Jurkat, Clone E6-1 (cell line): ENCODE measurements at regions not wholly inside any gene's neighbourhood (a gene's known extent, or its start where the extent isn't known, plus 50 kb on each side); places are given as distances from the start of the nearest gene placed in this dataset.

ENCODE experiments used
- DNase-seq: peaks from one replicate; pipeline ENCODE4 v3.0.0-alpha.2; 2011; ENCODE audit warnings: low read depth, low spot score
- H3K4me3 ChIP-seq: 2 replicates; pipeline ENCODE4 v1.5.1; 2011; ENCODE audit warnings: mild to moderate bottlenecking, low read length, control low read depth, moderate library complexity

GRCh38 chr12:20212658-20213555 lies 155.4 kb upstream of the PDE3A start:
- DNase-seq = no peak
- H3K4me3 ChIP-seq = no peak overlapping the region

DNA sequence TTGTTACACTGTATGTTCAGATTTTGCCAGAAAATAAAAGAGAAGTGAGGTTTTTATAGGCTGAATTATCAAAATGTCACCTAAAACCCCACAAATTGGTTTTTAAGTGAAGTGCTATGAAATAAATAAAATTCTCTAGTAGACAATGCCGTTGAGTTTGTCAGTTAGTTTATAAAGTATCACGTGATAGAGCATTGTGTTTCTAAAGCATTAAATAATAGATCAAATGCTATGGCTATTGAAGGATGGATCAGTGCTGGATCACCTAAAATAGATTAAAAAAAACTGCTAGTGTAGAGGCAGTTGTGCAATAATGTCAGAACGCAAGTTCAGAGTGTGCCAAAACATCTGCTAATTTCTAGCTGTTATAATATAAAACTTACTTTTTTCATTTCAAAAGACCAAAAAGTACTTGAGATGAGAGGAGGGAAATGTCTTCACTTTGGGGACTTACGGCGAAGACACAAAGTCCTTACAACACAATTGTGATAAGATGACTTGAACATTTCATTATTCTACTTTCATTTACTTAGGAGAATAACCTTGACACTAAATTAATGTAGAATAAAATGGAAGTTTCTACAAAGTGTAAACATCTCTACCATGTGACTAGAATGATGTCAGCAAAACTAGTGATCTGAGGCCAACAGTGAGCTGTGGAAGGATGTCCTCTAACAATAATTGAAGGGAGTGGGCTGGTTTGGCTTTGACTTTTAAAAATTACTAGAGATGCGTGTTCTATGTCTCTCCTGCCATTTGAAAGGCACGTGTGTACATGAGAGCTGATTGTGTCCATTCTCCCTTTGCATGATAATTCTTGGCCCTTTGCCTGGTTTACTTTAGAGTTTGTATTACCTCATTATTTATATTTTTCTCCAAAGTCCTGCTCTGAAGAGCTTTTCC lies 154.4 kb upstream of the PDE3A start:
- H3K4me3 ChIP-seq = no peak overlapping the region
- DNase-seq = no peak

GRCh38 chr12:20220339-20220738 lies 148.0 kb upstream of the PDE3A start:
- H3K4me3 ChIP-seq = no peak overlapping the region
- DNase-seq = peak; percentile 31

DNA sequence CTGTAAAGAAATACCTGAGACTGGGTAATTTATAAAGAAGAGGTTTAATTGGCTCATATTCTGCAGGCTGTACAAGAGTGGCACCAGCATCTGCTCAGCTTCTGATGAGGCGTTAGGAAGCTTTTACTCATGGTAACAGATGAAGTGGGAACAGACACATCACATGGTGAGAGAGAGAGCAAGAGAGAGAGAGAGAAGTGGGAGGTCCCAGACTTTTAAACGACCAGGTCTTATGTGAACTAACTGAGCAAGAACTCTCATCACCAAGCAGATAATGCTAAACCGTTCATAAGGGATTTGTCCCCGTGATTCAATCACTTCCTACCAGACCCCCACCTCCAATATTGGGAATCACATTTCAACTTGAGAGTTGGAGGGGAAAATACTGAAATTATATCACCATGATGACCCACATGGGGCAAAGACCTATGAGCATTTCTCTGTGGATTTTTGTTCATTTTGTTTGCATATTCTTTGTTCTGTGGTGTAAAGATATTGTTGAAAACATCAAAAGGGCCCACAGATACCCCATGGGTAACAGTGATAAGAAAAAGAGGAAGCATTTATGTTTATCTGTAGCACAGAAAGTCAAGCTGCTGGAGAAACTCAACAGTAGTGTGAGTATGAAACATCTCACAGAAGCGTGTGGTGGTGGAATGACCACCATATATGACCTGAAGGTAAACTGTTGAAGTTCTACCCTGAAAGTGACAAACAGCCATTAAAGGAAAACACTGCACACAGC lies 135.2 kb upstream of the PDE3A start:
- no peak overlapping the region for H3K4me3 ChIP-seq
- no peak for DNase-seq

GRCh38 chr12:20234474-20234873 lies 133.9 kb upstream of the PDE3A start:
- no peak for DNase-seq
- no peak overlapping the region for H3K4me3 ChIP-seq

DNA sequence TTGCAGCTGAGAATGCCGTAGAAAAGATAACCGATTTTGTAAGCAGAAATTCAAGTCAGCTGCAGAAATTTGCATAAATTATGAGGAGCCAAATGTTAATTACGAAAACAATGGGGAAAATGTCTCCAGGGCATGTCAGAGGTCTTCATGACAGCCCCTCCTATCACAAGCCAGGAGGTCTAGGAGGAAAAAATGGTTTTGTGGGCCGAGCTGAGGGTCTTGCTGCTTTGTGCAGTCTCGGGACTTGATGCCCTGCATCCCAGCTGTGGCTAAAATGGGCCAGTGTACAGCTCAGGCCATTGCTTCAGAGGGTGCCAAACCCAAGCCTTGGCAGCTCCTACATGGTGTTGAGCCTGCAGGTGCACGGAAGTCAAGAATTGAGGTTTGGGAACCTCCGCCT lies 131.2 kb upstream of the PDE3A start:
- H3K4me3 ChIP-seq = no peak overlapping the region
- DNase-seq = no peak

DNA sequence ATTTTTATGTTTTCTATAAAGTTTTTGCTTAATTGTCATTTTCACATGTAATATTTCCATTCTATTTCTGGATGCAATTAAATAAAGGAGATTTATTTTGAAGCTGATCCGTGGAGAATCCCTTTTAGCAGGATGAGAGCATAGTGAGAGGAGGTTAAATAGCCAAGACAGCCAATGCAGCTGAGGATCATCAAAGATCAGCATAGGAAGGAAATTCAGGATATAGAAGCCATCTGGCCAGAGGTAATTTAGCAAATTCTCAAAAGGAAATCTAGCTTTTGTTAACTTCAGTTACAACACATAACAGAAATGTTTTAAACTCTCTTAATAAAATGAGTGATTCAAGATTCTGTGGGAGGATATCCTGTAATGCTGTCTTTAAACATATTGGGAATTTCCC lies 122.8 kb upstream of the PDE3A start:
- H3K4me3 ChIP-seq = no peak overlapping the region
- no peak for DNase-seq

GRCh38 chr12:20248646-20249045 lies 119.7 kb upstream of the PDE3A start:
- no peak overlapping the region for H3K4me3 ChIP-seq
- DNase-seq = no peak

DNA sequence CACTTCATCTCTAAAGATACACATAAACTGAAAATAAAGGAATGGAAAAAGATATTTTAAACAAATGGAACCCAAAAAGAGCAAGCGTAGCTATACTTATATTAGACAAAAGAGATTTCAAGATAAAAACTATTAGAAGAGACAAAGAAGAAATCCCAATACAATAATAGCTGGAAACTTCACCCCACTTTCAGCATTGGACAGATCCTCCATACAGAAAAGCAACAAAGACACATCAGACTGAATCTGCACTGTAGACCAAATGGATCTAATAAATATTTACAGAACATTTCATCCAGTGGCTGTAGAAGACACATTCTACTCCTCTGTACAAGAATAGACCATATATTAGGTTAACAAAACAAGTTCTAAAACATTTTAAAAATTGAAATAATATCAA lies 117.6 kb upstream of the PDE3A start:
- DNase-seq = no peak
- H3K4me3 ChIP-seq = no peak overlapping the region

- no peak for DNase-seq
- no peak overlapping the region for H3K4me3 ChIP-seq
Measured at GRCh38 chr12:20257311-20257710, 111.0 kb upstream of the PDE3A start.

GRCh38 chr12:20259786-20260185 lies 108.6 kb upstream of the PDE3A start:
- DNase-seq = no peak
- no peak overlapping the region for H3K4me3 ChIP-seq

DNA sequence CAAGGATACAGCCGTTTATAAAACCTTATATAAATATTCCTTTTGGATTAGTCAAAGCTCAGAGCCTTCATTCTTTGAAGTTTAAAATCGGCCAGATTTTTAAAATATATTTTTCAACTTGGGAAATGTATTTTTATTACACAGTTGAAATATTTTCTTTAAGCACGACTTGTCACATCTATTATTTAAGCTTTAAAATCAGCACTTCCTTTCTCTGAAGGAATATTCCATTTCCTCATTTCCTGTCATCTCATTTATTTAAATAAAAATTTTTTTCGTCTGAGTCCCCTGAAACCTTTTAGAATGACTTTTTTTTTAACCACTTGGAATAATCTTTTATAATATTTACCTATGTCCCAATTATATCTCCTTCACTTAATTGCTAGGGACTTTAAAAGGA lies 107.5 kb upstream of the PDE3A start:
- no peak overlapping the region for H3K4me3 ChIP-seq
- DNase-seq = no peak

DNA sequence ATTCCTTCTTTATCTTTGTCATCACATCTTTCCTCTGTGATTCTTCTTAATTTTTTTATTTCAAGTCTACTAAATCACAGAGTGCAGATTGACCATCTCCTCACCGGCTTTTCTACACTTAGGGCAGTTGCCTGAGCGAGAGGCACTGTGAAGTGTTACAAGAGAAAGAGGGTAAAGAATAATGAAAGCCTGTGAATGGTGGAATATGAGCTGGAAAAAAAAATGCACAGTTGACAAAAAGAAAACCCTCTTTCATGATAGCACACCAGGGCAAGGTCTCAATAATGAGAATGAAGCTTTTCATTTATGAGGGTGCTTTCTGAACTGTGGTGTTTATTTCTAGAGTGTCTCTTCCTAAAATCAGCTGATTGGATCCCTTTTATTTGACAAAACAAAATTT lies 106.2 kb upstream of the PDE3A start:
- no peak for DNase-seq
- no peak overlapping the region for H3K4me3 ChIP-seq

GRCh38 chr12:20264026-20264425 lies 104.3 kb upstream of the PDE3A start:
- H3K4me3 ChIP-seq = no peak overlapping the region
- no peak for DNase-seq

- no peak for DNase-seq
- no peak overlapping the region for H3K4me3 ChIP-seq
Measured at GRCh38 chr12:20264608-20265114, 103.7 kb upstream of the PDE3A start.

DNA sequence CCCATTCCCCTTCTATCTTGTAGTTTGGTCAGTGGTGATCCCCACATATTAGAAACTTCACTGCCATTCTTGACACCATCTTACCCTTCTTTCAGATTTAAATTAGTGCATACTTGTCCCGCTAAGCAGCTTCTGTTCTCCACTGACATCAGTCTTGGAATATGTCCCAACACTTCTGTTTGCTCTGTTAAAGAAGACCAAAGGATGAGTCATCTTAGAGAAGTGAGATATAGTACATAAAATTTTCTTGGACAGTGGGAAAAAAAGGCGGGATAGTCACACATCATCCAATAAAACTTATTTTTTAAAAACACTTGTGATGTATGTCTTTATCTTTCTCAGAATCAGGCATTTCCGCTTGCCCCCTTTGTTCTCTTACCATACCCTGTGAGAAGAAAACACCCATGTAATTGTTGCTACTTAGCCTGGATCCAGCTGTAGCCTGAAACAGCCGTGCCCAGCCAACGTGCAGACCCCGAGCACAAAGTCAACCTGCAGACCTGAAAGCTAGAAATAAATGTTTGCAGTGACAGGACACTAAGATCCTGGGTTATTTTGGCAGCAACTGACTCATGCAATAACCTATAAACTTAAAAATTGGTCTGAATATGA lies 100.1 kb upstream of the PDE3A start:
- H3K4me3 ChIP-seq = no peak overlapping the region
- peak; percentile 12 for DNase-seq

- no peak overlapping the region for H3K4me3 ChIP-seq
- DNase-seq = no peak
Measured at GRCh38 chr12:20268771-20269170, 99.6 kb upstream of the PDE3A start.

GRCh38 chr12:20269337-20270067 lies 98.8 kb upstream of the PDE3A start:
- H3K4me3 ChIP-seq = no peak overlapping the region
- no peak for DNase-seq
